Upper lobe of left lung (tissue), 6 donors: ENCODE measurements at regions not wholly inside any gene's neighbourhood (a gene's known extent, or its start where the extent isn't known, plus 50 kb on each side); places are given as distances from the start of the nearest gene placed in this dataset.
A peak's percentile ranks its signal among the peaks of the same experiment; 100 is the strongest.

Source experiments
- ATAC-seq, 2 donors: fragments of 200-7000 bp; cut with Tn5 transposase; one replicate each; pipeline ENCODE4 v1.9.1; 2022; ENCODE audit warnings: mild to moderate bottlenecking in 2 of 2, moderate library complexity in 2 of 2; ENCODE audit not compliant: low FRiP score in 2 of 2
- DNase-seq, 2 donors: peaks; one replicate each; pipeline ENCODE4 v3.0.0-alpha.2; 2019 to 2020
- H3K27ac ChIP-seq, 4 donors: fragments of 200-600 bp; sonication (generic); one replicate each; pipeline ENCODE4 v1.5.1; 2016 to 2019
- H3K27me3 ChIP-seq, 4 donors: fragments of 200-600 bp; sonication (generic); one replicate each; pipeline ENCODE4 v1.5.1; 2017 to 2019
- H3K36me3 ChIP-seq, 4 donors: fragments of 200-600 bp; sonication (generic); one replicate each; pipeline ENCODE4 v1.5.1; 2016 to 2019
- H3K4me1 ChIP-seq, 4 donors: fragments of 200-600 bp; sonication (generic); one replicate each; pipeline ENCODE4 v1.5.1; 2018 to 2019
- H3K4me3 ChIP-seq, 4 donors: fragments of 200-600 bp; sonication (generic); one replicate each; pipeline ENCODE4 v1.5.1; 2017 to 2019; ENCODE audit warnings: mild to moderate bottlenecking in 2 of 4, moderate library complexity in 1 of 4
- H3K9me3 ChIP-seq, 4 donors: fragments of 200-600 bp; sonication (generic); one replicate each; pipeline ENCODE4 v1.5.1; 2018 to 2019
- EP300 ChIP-seq, 4 donors: sonication (generic); formaldehyde crosslinking; IDR thresholded peaks; one replicate each; pipeline ENCODE4 v1.5.1; 2017; ENCODE audit warnings: antibody characterized with exemption in 4 of 4, control low read depth in 2 of 4
- POLR2A ChIP-seq, 4 donors: fragments of 450-650 bp; IDR thresholded peaks; one replicate each; pipeline ENCODE4 v1.5.1; 2016 to 2017; ENCODE audit warnings: antibody characterized with exemption in 4 of 4, mild to moderate bottlenecking in 2 of 4
- POLR2AphosphoS5 ChIP-seq, 2 donors: sonication (generic); formaldehyde crosslinking; IDR thresholded peaks; one replicate each; pipeline ENCODE4 v1.5.1; 2017; ENCODE audit warnings: antibody characterized with exemption in 2 of 2
- WGBS, 2 donors: methylation state at CpG; one replicate each; pipeline ENCODE4 v1.1.5; 2017 to 2018; 5-methylcytosine and 5-hydroxymethylcytosine counted together
- TF ChIP-seq, protein P1 (sequence below), 6 experiments: fragments of 450-650 bp in 4 of 6; fragments of 200-600 bp in 2 of 6; sonication (generic) in 2 of 6; IDR thresholded peaks; one replicate each; pipeline ENCODE4 v1.5.1; 2016 to 2019; ENCODE audit warnings: antibody characterized with exemption in 6 of 6
- donor health status: DM: no; HTN: no; CAD: no; lungs with moderate emphysema.
- donor health status: DM: no; HTN: yes; CAD: no; lungs with severe emphysema.

DNA sequence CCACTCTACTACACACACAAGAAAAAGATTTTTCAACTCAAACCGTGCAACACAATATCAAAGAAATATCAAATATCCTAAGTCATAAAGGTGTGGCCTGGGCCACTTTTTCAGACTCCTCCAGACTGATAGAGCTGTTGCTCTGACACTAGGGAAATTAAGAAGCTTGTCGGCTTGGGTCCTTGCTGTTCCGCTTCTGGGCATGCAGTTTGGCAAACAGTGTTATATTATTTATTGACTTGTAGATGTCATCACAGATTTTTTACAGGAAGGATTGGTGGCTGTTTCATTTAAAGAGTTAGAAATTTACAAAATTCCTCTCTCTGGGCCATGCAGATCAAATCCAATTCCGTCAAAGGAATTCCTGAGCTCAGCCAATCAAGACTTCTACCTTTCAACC is 64.5 kb upstream of the EPCAM start:
- Histone ChIP-seq H3K36me3 (no peaks in the 10 kb centered on the region), H3K4me3 (no peak overlapping the region), H3K27ac (no peak overlapping the region), H3K27me3 (no peaks in the 10 kb centered on the region), H3K9me3 (no peaks in the 10 kb centered on the region), H3K4me1 (peaks cover under 1 to 10% (median 3%) of the 10 kb centered on the region in 4 donors)
- DNase-seq (no peak), ATAC-seq (no peak)
- WGBS, 2 donors: 73% methylated on average over 4 of the region's 4 CpGs
- TF ChIP-seq POLR2AphosphoS5 (IDR thresholded peaks at IDR 0.05): no peak
- TF ChIP-seq, protein P1, sequence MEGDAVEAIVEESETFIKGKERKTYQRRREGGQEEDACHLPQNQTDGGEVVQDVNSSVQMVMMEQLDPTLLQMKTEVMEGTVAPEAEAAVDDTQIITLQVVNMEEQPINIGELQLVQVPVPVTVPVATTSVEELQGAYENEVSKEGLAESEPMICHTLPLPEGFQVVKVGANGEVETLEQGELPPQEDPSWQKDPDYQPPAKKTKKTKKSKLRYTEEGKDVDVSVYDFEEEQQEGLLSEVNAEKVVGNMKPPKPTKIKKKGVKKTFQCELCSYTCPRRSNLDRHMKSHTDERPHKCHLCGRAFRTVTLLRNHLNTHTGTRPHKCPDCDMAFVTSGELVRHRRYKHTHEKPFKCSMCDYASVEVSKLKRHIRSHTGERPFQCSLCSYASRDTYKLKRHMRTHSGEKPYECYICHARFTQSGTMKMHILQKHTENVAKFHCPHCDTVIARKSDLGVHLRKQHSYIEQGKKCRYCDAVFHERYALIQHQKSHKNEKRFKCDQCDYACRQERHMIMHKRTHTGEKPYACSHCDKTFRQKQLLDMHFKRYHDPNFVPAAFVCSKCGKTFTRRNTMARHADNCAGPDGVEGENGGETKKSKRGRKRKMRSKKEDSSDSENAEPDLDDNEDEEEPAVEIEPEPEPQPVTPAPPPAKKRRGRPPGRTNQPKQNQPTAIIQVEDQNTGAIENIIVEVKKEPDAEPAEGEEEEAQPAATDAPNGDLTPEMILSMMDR (IDR thresholded peaks at IDR 0.05): no peak
- no peak for TF ChIP-seq EP300 (IDR thresholded peaks at IDR 0.05)
- TF ChIP-seq POLR2A (IDR thresholded peaks at IDR 0.05): no peak

DNA sequence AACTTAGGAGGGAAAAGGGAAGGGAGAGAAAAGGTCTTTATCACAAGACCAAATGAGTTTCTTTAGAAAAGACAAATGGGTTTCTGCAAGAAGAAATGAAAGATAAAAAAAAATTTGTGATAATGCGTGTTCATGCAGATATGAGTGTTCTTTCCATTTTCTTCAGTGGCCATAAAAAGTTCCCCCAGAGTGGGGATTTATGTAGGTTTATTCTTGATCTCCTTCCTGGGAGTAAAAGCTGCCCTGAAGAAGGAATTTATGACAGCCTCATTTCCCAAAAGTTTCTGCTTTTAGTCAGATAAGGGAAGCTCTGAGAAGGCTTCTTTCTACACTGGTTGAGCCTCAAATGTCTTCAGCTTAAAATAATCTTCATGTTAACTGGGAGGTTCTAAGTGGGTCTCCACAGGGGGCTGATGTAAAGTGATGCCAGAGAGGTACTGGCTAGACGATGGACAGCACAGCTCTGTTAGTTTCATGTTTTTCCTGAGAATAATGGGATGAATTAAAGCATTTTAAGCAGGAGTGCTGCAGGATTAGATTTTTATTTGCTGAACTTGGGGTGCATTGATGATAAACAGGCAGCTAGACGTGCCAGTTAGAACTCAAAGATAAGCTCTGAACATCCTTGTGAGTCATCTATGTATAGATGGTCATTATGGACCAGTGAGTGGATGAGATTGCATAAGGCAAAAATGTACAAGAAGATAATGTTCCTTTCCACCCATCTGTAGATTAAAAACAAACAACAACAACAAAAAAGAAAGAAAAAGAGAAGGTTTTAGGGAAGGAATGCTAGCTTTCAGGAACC is 65.6 kb upstream of the EPCAM start:
- Histone ChIP-seq H3K9me3 (no peaks in the 10 kb centered on the region), H3K27ac (peak overlapping the region in 2 of 4 donors; percentile 16 to 26), H3K4me1 (peaks cover 0 to 7% (median 1%) of the 10 kb centered on the region in 4 donors), H3K36me3 (no peaks in the 10 kb centered on the region), H3K4me3 (no peak overlapping the region), H3K27me3 (no peaks in the 10 kb centered on the region)
- no peak for TF ChIP-seq POLR2AphosphoS5 (IDR thresholded peaks at IDR 0.05)
- no peak for TF ChIP-seq EP300 (IDR thresholded peaks at IDR 0.05)
- TF ChIP-seq, protein P1 (IDR thresholded peaks at IDR 0.05): no peak
- no peak for TF ChIP-seq POLR2A (IDR thresholded peaks at IDR 0.05)
- 52 to 60% methylated on average over 3 of the region's 3 CpGs for WGBS, 2 donors
- ATAC-seq (no peak), DNase-seq (no peak)

DNA sequence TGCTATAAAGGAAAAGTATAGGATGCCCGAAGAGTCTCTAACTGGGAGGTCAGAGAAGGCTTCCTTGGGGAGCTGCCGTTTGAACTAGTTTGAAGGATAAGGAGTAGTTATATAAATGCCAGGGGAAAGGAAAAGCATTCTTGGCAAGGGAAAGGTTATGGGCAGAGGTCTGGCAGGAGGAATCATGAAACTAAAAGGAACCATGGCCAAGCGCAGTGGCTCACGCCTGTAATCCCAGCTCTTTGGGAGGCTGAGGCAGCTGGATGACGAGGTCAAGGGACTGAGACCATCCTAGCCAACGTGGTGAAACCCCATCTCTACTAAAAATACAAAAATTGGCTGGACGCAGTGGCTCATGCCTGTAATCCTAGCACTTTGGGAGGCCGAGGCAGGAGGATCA is 66.8 kb upstream of the EPCAM start:
- TF ChIP-seq EP300 (IDR thresholded peaks at IDR 0.05): no peak
- no peak for TF ChIP-seq POLR2AphosphoS5 (IDR thresholded peaks at IDR 0.05)
- TF ChIP-seq, protein P1 (IDR thresholded peaks at IDR 0.05): no peak
- no peak for TF ChIP-seq POLR2A (IDR thresholded peaks at IDR 0.05)
- no peaks in the 10 kb centered on the region for H3K9me3 ChIP-seq
- ATAC-seq (no peak), DNase-seq (no peak)
- H3K36me3 ChIP-seq: no peaks in the 10 kb centered on the region
- no peak overlapping the region for H3K27ac ChIP-seq
- H3K4me1 ChIP-seq: peaks cover 0 to 7% (median 1%) of the 10 kb centered on the region in 4 donors
- no peaks in the 10 kb centered on the region for H3K27me3 ChIP-seq
- WGBS, 2 donors: 78 to 84% methylated on average over 8 of the region's 8 CpGs
- H3K4me3 ChIP-seq: no peak overlapping the region

DNA sequence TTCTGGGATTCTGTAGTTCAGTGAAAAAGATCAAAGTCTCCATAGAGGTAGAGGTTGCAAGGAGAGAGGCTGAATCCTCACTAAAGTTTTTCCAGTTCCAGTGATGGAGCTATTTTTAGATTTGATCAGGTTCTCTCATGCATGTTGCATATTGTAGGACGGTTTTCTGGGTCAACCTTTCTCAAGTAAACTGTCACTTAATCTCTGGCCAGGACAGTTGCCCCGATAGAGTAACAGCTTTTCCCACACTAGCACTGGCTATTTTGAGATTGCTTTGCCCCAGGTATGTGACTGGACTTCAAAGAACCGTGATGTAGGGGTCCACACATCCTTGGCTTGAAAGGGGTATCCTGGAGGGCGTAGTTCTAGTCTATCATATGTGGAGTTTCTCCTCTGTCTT is 67.4 kb upstream of the EPCAM start:
- DNase-seq: no peak
- Histone ChIP-seq H3K4me3 (no peak overlapping the region), H3K9me3 (no peaks in the 10 kb centered on the region), H3K27ac (no peak overlapping the region), H3K36me3 (no peaks in the 10 kb centered on the region), H3K4me1 (peaks cover 0 to 7% (median 1%) of the 10 kb centered on the region in 4 donors), H3K27me3 (no peaks in the 10 kb centered on the region)
- no peak for ATAC-seq
- WGBS, 2 donors: 84 to 85% methylated on average over 4 of the region's 4 CpGs
- TF ChIP-seq EP300 (IDR thresholded peaks at IDR 0.05) (no peak), POLR2AphosphoS5 (IDR thresholded peaks at IDR 0.05) (no peak), POLR2A (IDR thresholded peaks at IDR 0.05) (no peak)
- TF ChIP-seq, protein P1 (IDR thresholded peaks at IDR 0.05): no peak

DNA sequence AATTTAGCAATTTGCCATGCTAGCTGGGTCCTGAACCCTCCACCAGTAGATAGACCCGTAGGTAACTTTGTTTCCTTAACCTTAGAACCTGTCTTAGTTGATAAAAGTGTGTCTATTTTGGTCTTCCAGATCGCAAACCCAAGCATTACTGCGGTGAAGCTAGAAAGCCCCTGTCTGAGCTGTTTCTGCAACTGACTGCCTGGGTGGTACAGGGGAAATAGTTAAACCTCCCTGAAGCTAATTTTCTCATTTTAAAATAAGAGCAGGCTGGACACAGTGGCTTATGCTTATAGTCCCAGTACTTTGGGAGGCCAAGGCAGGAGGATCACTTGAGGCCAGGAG is 67.9 kb upstream of the EPCAM start:
- DNase-seq (no peak), ATAC-seq (no peak)
- no peaks in the 10 kb centered on the region for H3K9me3 ChIP-seq
- H3K4me3 ChIP-seq: no peak overlapping the region
- WGBS, 2 donors: 65 to 78% methylated on average over 3 of the region's 3 CpGs
- H3K27ac ChIP-seq: peak overlapping the region in 2 of 4 donors; percentile 50 to 83
- H3K4me1 ChIP-seq: peaks cover 0 to 7% (median 1%) of the 10 kb centered on the region in 4 donors
- TF ChIP-seq, protein P1 (IDR thresholded peaks at IDR 0.05): no peak
- TF ChIP-seq POLR2A (IDR thresholded peaks at IDR 0.05): no peak
- no peak for TF ChIP-seq EP300 (IDR thresholded peaks at IDR 0.05)
- TF ChIP-seq POLR2AphosphoS5 (IDR thresholded peaks at IDR 0.05): no peak
- H3K36me3 ChIP-seq: no peaks in the 10 kb centered on the region
- H3K27me3 ChIP-seq: no peaks in the 10 kb centered on the region
